OCI-LY7 (cell line): ENCODE measurements at regions not wholly inside any gene's neighbourhood (a gene's known extent, or its start where the extent isn't known, plus 50 kb on each side); places are given as distances from the start of the nearest gene placed in this dataset.

Experiments
- BruUV-seq: library from RNA; stranded (reverse); fragments of 400-500 nt; replicated peaks from 2 replicates; lab custom pipeline; 2021; lab: Mats Ljungman, UMichigan
- CTCF ChIA-PET: fragments of 300-600 bp; sonication (Branson Sonifier 250); formaldehyde crosslinking; loops from one replicate; lab custom pipeline; 2022; ENCODE audit warnings: antibody characterized with exemption; ENCODE audit not compliant: unreplicated experiment; lab: Charles Lee
- POLR2A ChIA-PET: fragments of 300-600 bp; sonication (Branson Sonifier 250); formaldehyde crosslinking; loops from one replicate; lab custom pipeline; 2022; ENCODE audit warnings: antibody characterized with exemption; lab: Charles Lee
- DNase-seq: peaks from one replicate; pipeline ENCODE4 v3.0.0-alpha.2; 2015; ENCODE audit warnings: low spot score
- H2AFZ ChIP-seq: fragments of 200-600 bp; sonication (generic), shearing (Covaris generic); 2 replicates; pipeline ENCODE4 v1.6.1; 2014; ENCODE audit warnings: mild to moderate bottlenecking, antibody characterized with exemption, low read length, moderate library complexity
- H3K27ac ChIP-seq: fragments of 200-600 bp; sonication (generic); 2 replicates; pipeline ENCODE4 v1.5.1; 2014; ENCODE audit warnings: mixed run types, low read depth, mild to moderate bottlenecking, moderate library complexity, low read length, inconsistent platforms; ENCODE audit not compliant: poor library complexity, severe bottlenecking
- H3K36me3 ChIP-seq: fragments of 200-600 bp; sonication (generic); 2 replicates; pipeline ENCODE4 v1.6.1; 2014; ENCODE audit warnings: mild to moderate bottlenecking, antibody characterized with exemption, low read length, moderate library complexity, mixed read lengths; ENCODE audit not compliant: insufficient read depth
- H3K4me1 ChIP-seq: fragments of 200-600 bp; sonication (generic); 2 replicates; pipeline ENCODE4 v1.5.1; 2014; ENCODE audit warnings: mild to moderate bottlenecking, low read length; ENCODE audit not compliant: insufficient read depth, poor library complexity, severe bottlenecking
- H3K4me2 ChIP-seq: fragments of 200-600 bp; sonication (generic); 2 replicates; pipeline ENCODE4 v1.6.1; 2014; ENCODE audit warnings: mild to moderate bottlenecking, low read length
- H3K4me3 ChIP-seq: fragments of 200-600 bp; sonication (generic); 2 replicates; pipeline ENCODE4 v1.5.1; 2014; ENCODE audit warnings: mild to moderate bottlenecking, low read depth, low read length; ENCODE audit not compliant: poor library complexity, severe bottlenecking
- H3K79me2 ChIP-seq: fragments of 200-600 bp; sonication (generic); 2 replicates; pipeline ENCODE4 v1.6.1; 2016; ENCODE audit warnings: low read depth, mild to moderate bottlenecking, low read length, moderate library complexity, mixed read lengths; ENCODE audit not compliant: insufficient read depth
- H3K9me2 ChIP-seq: fragments of 200-600 bp; sonication (generic); 2 replicates; pipeline ENCODE4 v1.6.1; 2016; ENCODE audit warnings: mild to moderate bottlenecking, low read length, mixed read lengths; ENCODE audit not compliant: insufficient read depth
- H3K9me3 ChIP-seq: fragments of 200-600 bp; sonication (generic); 2 replicates; pipeline ENCODE4 v1.6.1; 2014; ENCODE audit warnings: mild to moderate bottlenecking, mixed run types, low read length, mixed read lengths
- H4K20me1 ChIP-seq: fragments of 200-600 bp; sonication (generic); 2 replicates; pipeline ENCODE4 v1.6.1; 2014; ENCODE audit warnings: mild to moderate bottlenecking, antibody characterized with exemption, low read length, moderate library complexity, mixed read lengths; ENCODE audit not compliant: insufficient read depth
- EZH2phosphoT487 ChIP-seq: fragments of 200-600 bp; sonication (generic); IDR thresholded peaks from 2 replicates; pipeline ENCODE4 v1.6.1; 2018; ENCODE audit warnings: low read depth, borderline replicate concordance, mild to moderate bottlenecking, mixed run types, antibody characterized with exemption, low read length, moderate library complexity, mixed read lengths
- intact Hi-C: fragments of 100-400 bp; cut with micrococcal nuclease; formaldehyde crosslinking; loops from one replicate; pipeline ENCODE4 v1.10.0; 2022; ENCODE audit not compliant: unreplicated experiment
- TF ChIP-seq, protein P1 (sequence below): fragments of 200-600 bp; sonication (generic); conservative IDR thresholded peaks from 2 replicates; pipeline ENCODE4 v1.5.1; 2014; ENCODE audit warnings: mild to moderate bottlenecking, antibody characterized with exemption, low read length, moderate library complexity, mixed read lengths

DNA sequence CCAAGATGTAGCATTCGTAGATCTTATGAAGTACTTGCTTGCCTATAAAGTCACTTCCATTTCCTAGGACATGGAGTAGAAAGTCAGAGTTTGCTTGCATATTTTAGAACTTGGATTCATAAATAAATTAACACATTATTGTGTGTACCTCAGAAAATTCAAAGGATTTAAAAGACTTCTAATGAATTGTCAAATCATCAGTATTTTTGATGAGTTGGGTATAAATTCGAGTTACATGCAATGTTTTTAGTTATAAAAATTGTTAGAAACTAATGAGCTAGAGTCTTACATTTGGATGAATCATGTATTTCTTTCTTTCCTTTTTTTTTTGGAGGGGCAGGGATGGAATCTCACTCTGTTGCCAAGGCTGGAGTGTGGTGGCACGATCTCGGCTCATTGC is 156.9 kb upstream of the KCNJ16 start:
- ChIA-PET POLR2A (interaction anchor here (0.6 to 1.0 kb wide), 3 partner anchors 13 to 781 kb away, joined by 3 to 5 read pairs (median 3); no protein-coding TSS in a partner anchor), CTCF (no interaction called here)

GRCh38 chr17:69919789-69920188 is 155.2 kb upstream of the KCNJ16 start:
- no peak for DNase-seq
- no peaks in the 10 kb centered on the region for H3K9me3 ChIP-seq
- no peaks in the 10 kb centered on the region for H3K36me3 ChIP-seq
- no peaks in the 10 kb centered on the region for H3K4me1 ChIP-seq
- no peaks in the 10 kb centered on the region for H4K20me1 ChIP-seq
- intact Hi-C loops: no loop called here
- no peak overlapping the region for H2AFZ ChIP-seq
- H3K27ac ChIP-seq: no peak overlapping the region
- BruUV-seq: no TSS peak
- no peak overlapping the region for H3K4me2 ChIP-seq
- POLR2A ChIA-PET: no interaction called here
- TF ChIP-seq, protein P1, sequence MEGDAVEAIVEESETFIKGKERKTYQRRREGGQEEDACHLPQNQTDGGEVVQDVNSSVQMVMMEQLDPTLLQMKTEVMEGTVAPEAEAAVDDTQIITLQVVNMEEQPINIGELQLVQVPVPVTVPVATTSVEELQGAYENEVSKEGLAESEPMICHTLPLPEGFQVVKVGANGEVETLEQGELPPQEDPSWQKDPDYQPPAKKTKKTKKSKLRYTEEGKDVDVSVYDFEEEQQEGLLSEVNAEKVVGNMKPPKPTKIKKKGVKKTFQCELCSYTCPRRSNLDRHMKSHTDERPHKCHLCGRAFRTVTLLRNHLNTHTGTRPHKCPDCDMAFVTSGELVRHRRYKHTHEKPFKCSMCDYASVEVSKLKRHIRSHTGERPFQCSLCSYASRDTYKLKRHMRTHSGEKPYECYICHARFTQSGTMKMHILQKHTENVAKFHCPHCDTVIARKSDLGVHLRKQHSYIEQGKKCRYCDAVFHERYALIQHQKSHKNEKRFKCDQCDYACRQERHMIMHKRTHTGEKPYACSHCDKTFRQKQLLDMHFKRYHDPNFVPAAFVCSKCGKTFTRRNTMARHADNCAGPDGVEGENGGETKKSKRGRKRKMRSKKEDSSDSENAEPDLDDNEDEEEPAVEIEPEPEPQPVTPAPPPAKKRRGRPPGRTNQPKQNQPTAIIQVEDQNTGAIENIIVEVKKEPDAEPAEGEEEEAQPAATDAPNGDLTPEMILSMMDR: no peak
- no peak for TF ChIP-seq EZH2phosphoT487
- H3K9me2 ChIP-seq: no peaks in the 10 kb centered on the region
- CTCF ChIA-PET: no interaction called here
- H3K4me3 ChIP-seq: no peak overlapping the region
- no peaks in the 10 kb centered on the region for H3K79me2 ChIP-seq

More for the DNA sequence above, 156.9 kb upstream of the KCNJ16 start:
- H3K79me2 ChIP-seq: no peaks in the 10 kb centered on the region
- no peak overlapping the region for H3K27ac ChIP-seq
- DNase-seq: no peak
- BruUV-seq: no TSS peak
- TF ChIP-seq, protein P1: no peak
- no peak for TF ChIP-seq EZH2phosphoT487
- no peaks in the 10 kb centered on the region for H4K20me1 ChIP-seq
- H3K4me2 ChIP-seq: no peak overlapping the region
- no peaks in the 10 kb centered on the region for H3K9me3 ChIP-seq
- H3K4me3 ChIP-seq: no peak overlapping the region
- no peaks in the 10 kb centered on the region for H3K4me1 ChIP-seq
- no peaks in the 10 kb centered on the region for H3K9me2 ChIP-seq
- H2AFZ ChIP-seq: no peak overlapping the region
- H3K36me3 ChIP-seq: no peaks in the 10 kb centered on the region
- intact Hi-C loops: no loop called here

GRCh38 chr17:69921046-69921445 is 154.0 kb upstream of the KCNJ16 start:
- H3K9me2 ChIP-seq: no peaks in the 10 kb centered on the region
- POLR2A ChIA-PET: interaction anchor here (1.2 kb wide), 1 partner anchor 15 kb away, joined by 4 read pairs; no protein-coding TSS in a partner anchor
- no peaks in the 10 kb centered on the region for H4K20me1 ChIP-seq
- no peak overlapping the region for H3K4me2 ChIP-seq
- no peaks in the 10 kb centered on the region for H3K9me3 ChIP-seq
- H3K4me1 ChIP-seq: no peaks in the 10 kb centered on the region
- no peak overlapping the region for H3K4me3 ChIP-seq
- no peaks in the 10 kb centered on the region for H3K36me3 ChIP-seq
- TF ChIP-seq EZH2phosphoT487: no peak
- TF ChIP-seq, protein P1: no peak
- no TSS peak for BruUV-seq
- CTCF ChIA-PET: interaction anchor here (0.6 to 0.7 kb wide), 2 partner anchors 35 to 161 kb away, joined by 3 read pairs; no protein-coding TSS in a partner anchor
- no peak overlapping the region for H3K27ac ChIP-seq
- DNase-seq: no peak
- intact Hi-C loops: no loop called here
- H3K79me2 ChIP-seq: no peaks in the 10 kb centered on the region
- no peak overlapping the region for H2AFZ ChIP-seq
